Prostate gland (tissue), 2 donors: ENCODE measurements at regions not wholly inside any gene's neighbourhood (a gene's known extent, or its start where the extent isn't known, plus 50 kb on each side); places are given as distances from the start of the nearest gene placed in this dataset.

Experiments
- POLR2A ChIP-seq: fragments of 450-650 bp; IDR thresholded peaks from one replicate; pipeline ENCODE4 v1.6.1; 2016; ENCODE audit warnings: antibody characterized with exemption, mild to moderate bottlenecking
- POLR2AphosphoS5 ChIP-seq: sonication (generic); formaldehyde crosslinking; IDR thresholded peaks from one replicate; pipeline ENCODE4 v1.6.1; 2017; ENCODE audit warnings: antibody characterized with exemption
- TF ChIP-seq, protein P1 (sequence below), 4 experiments: fragments of 200-600 bp in 2 of 4; fragments of 450-650 bp in 2 of 4; sonication (generic) in 2 of 4; IDR thresholded peaks; 1 replicate in 3 of 4; 2 replicates in 1 of 4; pipeline ENCODE4 v1.5.1; 2016 to 2019; ENCODE audit warnings: antibody characterized with exemption in 4 of 4, mild to moderate bottlenecking in 2 of 4, moderate library complexity in 2 of 4

DNA sequence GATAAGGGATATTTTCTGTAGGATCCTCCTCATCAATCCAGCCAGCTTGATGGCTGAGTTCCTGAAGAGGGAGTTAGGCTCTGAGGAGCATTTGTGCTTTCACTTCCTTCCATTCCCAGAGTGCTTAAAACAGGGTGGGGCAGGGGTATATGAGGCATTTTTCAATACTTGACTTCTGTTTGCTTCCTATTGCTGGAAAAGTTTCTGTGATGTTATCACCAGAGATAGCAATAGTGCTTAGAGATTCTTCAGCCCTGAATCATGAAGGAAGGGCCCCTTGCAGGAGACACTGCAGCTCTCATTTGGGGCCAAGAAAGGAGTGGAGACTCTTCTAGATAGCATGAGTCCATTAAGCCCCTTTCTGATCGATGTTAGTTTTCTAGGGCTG is 166.7 kb upstream of the RPS6KA3 start:
- TF ChIP-seq, protein P1, sequence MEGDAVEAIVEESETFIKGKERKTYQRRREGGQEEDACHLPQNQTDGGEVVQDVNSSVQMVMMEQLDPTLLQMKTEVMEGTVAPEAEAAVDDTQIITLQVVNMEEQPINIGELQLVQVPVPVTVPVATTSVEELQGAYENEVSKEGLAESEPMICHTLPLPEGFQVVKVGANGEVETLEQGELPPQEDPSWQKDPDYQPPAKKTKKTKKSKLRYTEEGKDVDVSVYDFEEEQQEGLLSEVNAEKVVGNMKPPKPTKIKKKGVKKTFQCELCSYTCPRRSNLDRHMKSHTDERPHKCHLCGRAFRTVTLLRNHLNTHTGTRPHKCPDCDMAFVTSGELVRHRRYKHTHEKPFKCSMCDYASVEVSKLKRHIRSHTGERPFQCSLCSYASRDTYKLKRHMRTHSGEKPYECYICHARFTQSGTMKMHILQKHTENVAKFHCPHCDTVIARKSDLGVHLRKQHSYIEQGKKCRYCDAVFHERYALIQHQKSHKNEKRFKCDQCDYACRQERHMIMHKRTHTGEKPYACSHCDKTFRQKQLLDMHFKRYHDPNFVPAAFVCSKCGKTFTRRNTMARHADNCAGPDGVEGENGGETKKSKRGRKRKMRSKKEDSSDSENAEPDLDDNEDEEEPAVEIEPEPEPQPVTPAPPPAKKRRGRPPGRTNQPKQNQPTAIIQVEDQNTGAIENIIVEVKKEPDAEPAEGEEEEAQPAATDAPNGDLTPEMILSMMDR (IDR thresholded peaks at IDR 0.05): no peak
- TF ChIP-seq POLR2AphosphoS5 (no peak), POLR2A (no peak)
